ENCODE measurements at regions not wholly inside any gene's neighbourhood (a gene's known extent, or its start where the extent isn't known, plus 50 kb on each side); places are given as distances from the start of the nearest gene placed in this dataset.

- WGBS (ENCODE audit: insufficient coverage, insufficient read length), result no CpG with 5 or more reads among the region's 1 CpG
- Histone ChIP-seq H3K27me3 (ENCODE audit: control insufficient read depth, insufficient read depth, low read length) (no peaks in the 10 kb centered on the region), H3K4me1 (ENCODE audit: control insufficient read depth, insufficient read depth, low read length) (no peaks in the 10 kb centered on the region), H3K36me3 (ENCODE audit: control insufficient read depth, insufficient read depth, low read length) (no peaks in the 10 kb centered on the region), H3K4me3 (ENCODE audit: low read length) (no peak overlapping the region), H3K9me3 (ENCODE audit: control insufficient read depth, insufficient read depth, low read length) (no peaks in the 10 kb centered on the region), H3K27ac (ENCODE audit: low read length) (no peak overlapping the region)
- no peak for DNase-seq (ENCODE audit: low read depth, low spot score)
Measured at GRCh38 chr12:40635141-40635731, 57.0 kb upstream of the CNTN1 start.

All from iPS DF 6.9 (cell line).